Glomerular visceral epithelial cell (primary cell): ENCODE measurements at regions not wholly inside any gene's neighbourhood (a gene's known extent, or its start where the extent isn't known, plus 50 kb on each side); places are given as distances from the start of the nearest gene placed in this dataset.

Experiments used
- DNase-seq: peaks from one replicate; pipeline ENCODE4 v3.0.0-alpha.2; 2016; ENCODE audit errors: extremely low spot score

- DNase-seq = no peak
Measured at GRCh38 chr2:122966461-122966860, 1058.6 kb upstream of the CNTNAP5 start.

GRCh38 chr2:122977580-122977979 lies 1047.5 kb upstream of the CNTNAP5 start:
- DNase-seq = no peak

- DNase-seq = no peak
Measured at GRCh38 chr2:122980671-122981070, 1044.4 kb upstream of the CNTNAP5 start.

- DNase-seq = no peak
Measured at GRCh38 chr2:122982936-122983335, 1042.2 kb upstream of the CNTNAP5 start.

- DNase-seq = no peak
Measured at GRCh38 chr2:122988395-122989221, 1036.5 kb upstream of the CNTNAP5 start.

- no peak for DNase-seq
Measured at GRCh38 chr2:122993592-122993991, 1031.5 kb upstream of the CNTNAP5 start.

- DNase-seq = no peak
Measured at GRCh38 chr2:122999258-122999657, 1025.8 kb upstream of the CNTNAP5 start.

GRCh38 chr2:122999821-123000220 lies 1025.3 kb upstream of the CNTNAP5 start:
- no peak for DNase-seq

GRCh38 chr2:123002660-123003248 lies 1022.3 kb upstream of the CNTNAP5 start:
- DNase-seq = no peak

- no peak for DNase-seq
Measured at GRCh38 chr2:123015186-123015585, 1009.9 kb upstream of the CNTNAP5 start.

- no peak for DNase-seq
Measured at GRCh38 chr2:123035541-123035940, 989.5 kb upstream of the CNTNAP5 start.

- DNase-seq = no peak
Measured at GRCh38 chr2:123036300-123036699, 988.8 kb upstream of the CNTNAP5 start.

GRCh38 chr2:123040506-123040905 lies 984.6 kb upstream of the CNTNAP5 start:
- DNase-seq = no peak

GRCh38 chr2:123043458-123043857 lies 981.6 kb upstream of the CNTNAP5 start:
- DNase-seq = no peak

GRCh38 chr2:123045713-123046112 lies 979.4 kb upstream of the CNTNAP5 start:
- DNase-seq = no peak

GRCh38 chr2:123047186-123047585 lies 977.9 kb upstream of the CNTNAP5 start:
- DNase-seq = no peak

GRCh38 chr2:123051136-123051535 lies 974.0 kb upstream of the CNTNAP5 start:
- DNase-seq = no peak

GRCh38 chr2:123061534-123061933 lies 963.6 kb upstream of the CNTNAP5 start:
- no peak for DNase-seq

GRCh38 chr2:123073371-123073770 lies 951.7 kb upstream of the CNTNAP5 start:
- DNase-seq = no peak

GRCh38 chr2:123073956-123074355 lies 951.1 kb upstream of the CNTNAP5 start:
- no peak for DNase-seq

- DNase-seq = no peak
Measured at GRCh38 chr2:123077101-123077500, 948.0 kb upstream of the CNTNAP5 start.

- DNase-seq = no peak
Measured at GRCh38 chr2:123080331-123080730, 944.8 kb upstream of the CNTNAP5 start.

GRCh38 chr2:123085484-123085883 lies 939.6 kb upstream of the CNTNAP5 start:
- no peak for DNase-seq
